ENCODE measurements at regions not wholly inside any gene's neighbourhood (a gene's known extent, or its start where the extent isn't known, plus 50 kb on each side); places are given as distances from the start of the nearest gene placed in this dataset.
"Not testable (repeated sequence)": the region's sequence is repeated elsewhere in the genome, so short reads cannot be mapped to it uniquely, and the experiment has no call there.

DNA sequence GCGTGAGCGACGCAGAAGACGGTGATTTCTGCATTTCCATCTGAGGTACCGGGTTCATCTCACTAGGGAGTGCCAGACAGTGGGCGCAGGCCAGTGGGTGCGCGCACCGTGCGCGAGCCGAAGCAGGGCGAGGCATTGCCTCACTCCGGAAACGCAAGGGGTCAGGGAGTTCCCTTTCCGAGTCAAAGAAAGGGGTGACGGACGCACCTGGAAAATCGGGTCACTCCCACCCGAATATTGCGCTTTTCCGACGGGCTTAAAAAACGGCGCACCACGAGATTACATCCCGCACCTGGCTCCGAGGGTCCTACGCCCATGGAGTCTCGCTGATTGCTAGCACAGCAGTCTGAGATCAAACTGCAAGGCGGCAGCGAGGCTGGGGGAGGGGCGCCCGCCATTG lies 63.4 kb upstream of the SH3BP4 start:
- not testable (repeated sequence) for TF ChIP-seq POLR2A, POLR2AphosphoS5 (IDR thresholded peaks at IDR 0.05; ENCODE audit: low read depth, low read length)

All from GM12891 (cell line).